ENCODE measurements at regions not wholly inside any gene's neighbourhood (a gene's known extent, or its start where the extent isn't known, plus 50 kb on each side); places are given as distances from the start of the nearest gene placed in this dataset.
A peak's percentile ranks its signal among the peaks of the same experiment; 100 is the strongest.

DNA sequence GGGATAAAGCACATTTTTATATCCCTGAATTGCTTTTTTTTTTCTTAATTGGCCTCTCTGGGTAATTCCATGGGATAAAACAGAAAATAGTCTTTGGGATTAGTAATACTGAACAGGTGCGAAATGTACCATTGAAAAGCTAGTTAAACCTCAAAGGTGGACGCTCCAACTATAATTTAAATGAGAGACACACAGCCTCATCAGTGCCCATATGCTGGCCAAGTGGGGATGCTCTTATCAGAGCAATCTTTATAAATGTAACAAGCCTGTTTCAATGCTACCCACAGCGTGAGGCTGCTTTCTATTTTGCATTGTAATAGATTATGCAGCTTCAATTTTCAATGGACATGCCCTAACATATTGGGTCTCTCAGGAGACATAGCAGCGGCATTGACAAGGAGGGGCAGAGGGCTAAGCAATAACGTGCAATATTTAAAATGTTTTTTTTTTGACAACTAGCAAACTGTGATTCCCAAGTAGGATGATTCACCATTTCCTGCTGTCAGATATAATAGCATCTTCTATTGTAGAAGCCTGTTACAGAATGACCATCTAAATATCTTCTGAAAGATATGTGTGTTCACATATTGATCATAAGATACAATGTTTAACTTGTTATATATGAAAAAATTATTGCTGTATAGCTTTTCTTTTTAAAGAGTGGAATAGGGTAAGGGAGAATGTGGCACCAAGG, 91.3 kb upstream of the BET1 start:
- no peak overlapping the region for H3K4me3 ChIP-seq (ENCODE audit: low read depth, low read length)
- TF ChIP-seq, protein P1, sequence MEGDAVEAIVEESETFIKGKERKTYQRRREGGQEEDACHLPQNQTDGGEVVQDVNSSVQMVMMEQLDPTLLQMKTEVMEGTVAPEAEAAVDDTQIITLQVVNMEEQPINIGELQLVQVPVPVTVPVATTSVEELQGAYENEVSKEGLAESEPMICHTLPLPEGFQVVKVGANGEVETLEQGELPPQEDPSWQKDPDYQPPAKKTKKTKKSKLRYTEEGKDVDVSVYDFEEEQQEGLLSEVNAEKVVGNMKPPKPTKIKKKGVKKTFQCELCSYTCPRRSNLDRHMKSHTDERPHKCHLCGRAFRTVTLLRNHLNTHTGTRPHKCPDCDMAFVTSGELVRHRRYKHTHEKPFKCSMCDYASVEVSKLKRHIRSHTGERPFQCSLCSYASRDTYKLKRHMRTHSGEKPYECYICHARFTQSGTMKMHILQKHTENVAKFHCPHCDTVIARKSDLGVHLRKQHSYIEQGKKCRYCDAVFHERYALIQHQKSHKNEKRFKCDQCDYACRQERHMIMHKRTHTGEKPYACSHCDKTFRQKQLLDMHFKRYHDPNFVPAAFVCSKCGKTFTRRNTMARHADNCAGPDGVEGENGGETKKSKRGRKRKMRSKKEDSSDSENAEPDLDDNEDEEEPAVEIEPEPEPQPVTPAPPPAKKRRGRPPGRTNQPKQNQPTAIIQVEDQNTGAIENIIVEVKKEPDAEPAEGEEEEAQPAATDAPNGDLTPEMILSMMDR (IDR thresholded peaks at IDR 0.05; ENCODE audit: insufficient read depth, low read depth, low read length) = no peak
- no peak for DNase-seq (ENCODE audit: low read depth)

DNA sequence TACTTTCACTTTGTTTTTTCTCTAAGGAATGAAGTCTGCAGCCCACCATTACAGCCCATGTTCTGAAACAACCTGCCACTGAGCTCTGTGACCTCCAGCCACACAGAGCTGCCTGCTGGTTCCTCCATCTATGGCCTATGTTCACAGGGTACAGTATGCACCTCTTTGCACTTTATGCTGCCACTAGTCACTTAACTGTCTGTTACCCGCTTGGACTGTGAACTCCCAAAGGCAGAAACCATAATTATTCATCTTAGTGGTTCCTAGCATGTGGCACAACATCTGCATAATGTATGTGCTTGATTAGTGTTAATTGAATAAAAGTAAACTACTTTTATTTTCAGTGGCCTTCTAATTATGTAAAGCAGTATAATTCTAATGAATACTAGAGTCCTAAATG, 95.5 kb upstream of the BET1 start:
- no peak for DNase-seq (ENCODE audit: low read depth)
- no peak overlapping the region for H3K4me3 ChIP-seq (ENCODE audit: low read depth, low read length)
- TF ChIP-seq, protein P1 (IDR thresholded peaks at IDR 0.05; ENCODE audit: insufficient read depth, low read depth, low read length) = no peak

DNA sequence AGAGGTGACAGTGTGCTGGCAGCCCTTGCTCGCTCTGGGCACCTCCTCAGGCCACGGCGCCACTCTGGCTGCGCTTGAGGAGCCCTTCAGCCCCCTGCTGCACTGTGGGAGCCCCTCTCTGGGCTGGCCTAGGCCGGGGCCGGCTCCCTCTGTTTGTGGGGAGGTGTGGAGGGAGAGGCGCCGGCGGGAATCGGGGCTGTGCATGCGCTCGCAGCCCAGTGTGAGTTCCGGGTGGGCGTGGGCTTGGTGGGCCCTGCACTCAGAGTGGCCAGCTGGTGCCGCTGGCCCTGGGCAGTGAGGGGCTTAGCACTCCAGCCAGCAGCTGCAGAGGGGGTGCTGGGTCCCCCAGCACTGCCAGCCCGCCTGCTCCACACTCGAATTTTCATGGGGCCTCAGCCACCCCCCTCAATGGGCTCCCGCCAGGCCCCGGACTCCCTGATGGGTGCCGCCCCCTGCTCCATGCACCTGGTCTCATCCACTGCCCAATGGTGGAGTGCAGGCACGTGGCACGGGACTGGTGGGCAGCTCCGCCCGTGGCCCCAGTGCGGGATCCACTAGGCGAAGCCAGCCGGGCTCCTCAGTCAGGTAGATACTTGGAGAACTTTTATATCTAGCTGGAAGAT, 96.7 kb upstream of the BET1 start:
- TF ChIP-seq, protein P1 (IDR thresholded peaks at IDR 0.05; ENCODE audit: insufficient read depth, low read depth, low read length) = no peak

DNA sequence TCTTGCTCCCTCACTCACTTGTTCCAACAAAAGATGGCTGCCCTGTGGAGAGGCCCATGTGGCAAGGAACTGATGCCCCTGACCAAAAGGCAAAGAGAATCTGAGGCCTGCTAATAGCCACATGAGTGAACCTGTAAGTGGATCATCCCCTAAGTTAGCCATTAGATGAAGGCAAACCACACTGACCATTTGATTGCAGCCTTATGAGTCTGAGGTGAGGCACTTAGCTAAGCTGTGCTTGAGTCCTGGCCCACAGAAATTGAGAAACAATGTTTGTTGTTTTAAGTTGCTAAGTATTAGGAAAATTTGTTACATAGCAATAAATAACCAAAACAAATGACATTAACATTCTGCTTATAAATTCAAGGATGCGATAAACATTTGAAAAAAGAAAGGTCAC, 100.1 kb upstream of the BET1 start:
- peak; percentile 49 for DNase-seq (ENCODE audit: low read depth)
- TF ChIP-seq, protein P1 (IDR thresholded peaks at IDR 0.05; ENCODE audit: insufficient read depth, low read depth, low read length) = no peak
- no peak overlapping the region for H3K4me3 ChIP-seq (ENCODE audit: low read depth, low read length)

More for the DNA sequence above, 96.7 kb upstream of the BET1 start:
- H3K4me3 ChIP-seq (ENCODE audit: low read depth, low read length) = no peak overlapping the region
- DNase-seq (ENCODE audit: low read depth) = no peak

DNA sequence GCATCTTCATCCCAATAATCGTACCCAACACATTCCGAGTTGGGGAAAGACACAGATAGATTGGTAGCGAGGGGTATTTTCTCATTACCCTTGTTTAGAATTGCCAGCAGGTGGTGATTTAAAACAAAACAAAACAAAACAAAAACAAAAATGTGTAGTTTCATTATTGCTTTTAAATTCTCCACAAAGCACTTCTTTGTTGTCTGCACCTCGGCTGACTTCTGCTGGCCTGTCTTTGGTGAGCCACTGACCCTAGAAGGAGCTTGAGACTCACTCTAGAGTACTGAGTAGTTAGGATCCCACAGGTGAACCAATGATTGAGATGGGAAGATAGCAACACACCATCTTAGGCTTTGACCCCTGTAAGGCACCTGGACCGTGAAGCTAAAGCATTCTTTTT, 105.4 kb upstream of the BET1 start:
- DNase-seq (ENCODE audit: low read depth) = no peak
- no peak overlapping the region for H3K4me3 ChIP-seq (ENCODE audit: low read depth, low read length)
- TF ChIP-seq, protein P1 (IDR thresholded peaks at IDR 0.05; ENCODE audit: insufficient read depth, low read depth, low read length) = no peak

DNA sequence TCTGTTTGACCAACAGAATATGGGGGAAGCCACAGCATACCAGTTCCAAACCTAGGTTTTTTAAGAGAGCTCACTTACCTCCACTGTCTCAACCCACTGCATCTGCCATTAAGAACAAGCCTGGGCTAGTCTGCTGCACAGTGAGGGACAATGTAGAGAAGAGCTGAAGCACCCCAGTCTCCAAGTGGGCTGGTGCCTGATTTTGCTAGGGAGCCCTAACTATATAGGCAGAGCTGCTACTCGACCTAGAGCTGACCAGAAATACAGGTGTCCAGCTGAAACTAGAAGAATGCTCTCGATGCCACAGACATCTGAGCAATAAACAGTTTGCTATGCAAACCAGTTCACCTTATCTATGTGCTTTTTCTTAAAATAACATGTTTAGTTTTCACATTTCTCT, 106.9 kb upstream of the BET1 start:
- TF ChIP-seq, protein P1 (IDR thresholded peaks at IDR 0.05; ENCODE audit: insufficient read depth, low read depth, low read length) = no peak
- H3K4me3 ChIP-seq (ENCODE audit: low read depth, low read length) = no peak overlapping the region
- DNase-seq (ENCODE audit: low read depth) = no peak
